ENCODE measurements at regions not wholly inside any gene's neighbourhood (a gene's known extent, or its start where the extent isn't known, plus 50 kb on each side); places are given as distances from the start of the nearest gene placed in this dataset.

GRCh38 chr5:82702046-82702445 is 375.1 kb downstream of the TMEM167A start:
- no peak for TF ChIP-seq CTCF (conservative IDR thresholded peaks at IDR 0.05; ENCODE audit: low read length)
- no peak for TF ChIP-seq EZH2phosphoT487 (IDR thresholded peaks at IDR 0.05; ENCODE audit: borderline replicate concordance, low read depth, low read length)
